Motor neuron (in vitro differentiated cells): ENCODE measurements at regions not wholly inside any gene's neighbourhood (a gene's known extent, or its start where the extent isn't known, plus 50 kb on each side); places are given as distances from the start of the nearest gene placed in this dataset.

Source experiments
- ATAC-seq, 8 experiments: fragments of 200-7000 bp; cut with Tn5 transposase; replicated peaks in 6 of 8; 2 replicates each; pipeline ENCODE4 v1.8.0; 2021; ENCODE audit warnings: mild to moderate bottlenecking in 8 of 8, moderate library complexity in 8 of 8
- H3K27ac ChIP-seq, 2 donors: fragments of 250-450 bp; sonication (Bioruptor Pico); 2 replicates each; pipeline ENCODE4 v1.9.0; 2021; ENCODE audit warnings: antibody characterized with exemption in 2 of 2, mild to moderate bottlenecking in 2 of 2, moderate library complexity in 1 of 2
- H3K4me1 ChIP-seq, 2 donors: fragments of 250-450 bp; sonication (Bioruptor Pico); replicated peaks in 1 of 2; 2 replicates each; pipeline ENCODE4 v1.6.1; 2021; ENCODE audit warnings: antibody characterized with exemption in 2 of 2, mild to moderate bottlenecking in 2 of 2, moderate library complexity in 1 of 2
- H3K4me3 ChIP-seq, 5 donors: fragments of 250-450 bp; sonication (Bioruptor Pico); 2 replicates each; pipeline ENCODE4 v1.9.0; 2021; ENCODE audit warnings: antibody characterized with exemption in 5 of 5, mild to moderate bottlenecking in 5 of 5, moderate library complexity in 4 of 5
- whole genome bisulfite sequencing, 10 experiments: fragments of 450-650 bp; shearing (Covaris generic); methylation state at CpG; one replicate each; pipeline ENCODE4 v1.0.0; 2022; 5-methylcytosine and 5-hydroxymethylcytosine counted together
- in situ Hi-C, 9 experiments: fragments of 400-800 bp; cut with MboI; loops; one replicate each; pipeline ENCODE4 v1.15.0; 2021; ENCODE audit warnings: low sequenced_read_pairs in 9 of 9, low pct_unique_long_range_greater_than_20kb in 2 of 9; ENCODE audit not compliant: unreplicated experiment in 9 of 9

GRCh38 chr18:10374195-10374594 is 80.2 kb upstream of the APCDD1 start:
- in situ Hi-C loops: no loop called here
- no peak for ATAC-seq
- WGBS, 10 experiments: 20 to 100% (median 93%) methylated on average over 2 to 7 of the region's 10 CpGs; no CpG with 5 or more reads in 4 of the 10 experiments
- H3K4me1 ChIP-seq: peaks cover 40 to 41% of the 10 kb centered on the region in 2 donors
- no peak overlapping the region for H3K4me3 ChIP-seq
- H3K27ac ChIP-seq: peak overlapping the region; percentile 5 to 30

DNA sequence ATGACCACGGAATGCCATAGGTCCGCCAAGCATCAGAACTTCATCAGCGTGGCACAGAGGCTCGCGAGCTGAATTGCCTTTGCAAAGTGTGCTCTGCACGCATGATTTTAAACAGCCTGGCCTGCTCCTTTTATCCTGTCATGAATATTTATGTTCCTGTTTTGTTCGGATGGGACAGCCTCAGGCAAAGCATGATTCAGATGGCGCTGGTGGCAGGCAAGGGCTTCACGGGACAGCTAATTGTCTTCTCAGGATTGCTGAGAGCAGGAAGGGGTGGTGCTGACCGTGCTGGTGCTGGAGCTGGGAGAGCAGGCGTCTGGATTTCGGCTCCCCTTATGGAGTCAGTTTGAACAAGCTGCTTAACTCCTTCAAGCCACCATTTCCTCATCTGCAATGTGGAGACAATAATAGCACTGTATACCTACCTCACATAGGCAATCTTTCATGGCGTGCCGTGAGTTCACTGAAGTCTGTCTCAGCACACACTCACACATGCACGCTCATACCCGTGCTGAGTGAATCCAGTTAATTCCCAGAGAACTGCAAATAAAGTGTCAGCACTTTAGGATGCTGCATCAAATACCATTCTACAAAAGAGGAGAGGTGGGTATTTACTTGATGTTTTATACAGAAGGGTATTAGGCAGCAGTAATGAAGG is 79.7 kb upstream of the APCDD1 start:
- in situ Hi-C loops: no loop called here
- ATAC-seq: peak; percentile 62 to 97 (median 94)
- WGBS, 10 experiments: 0 to 54% (median 22%) methylated on average over 1 to 9 of the region's 16 CpGs; no CpG with 5 or more reads in 3 of the 10 experiments
- peaks cover 46 to 47% of the 10 kb centered on the region in 2 donors for H3K4me1 ChIP-seq
- H3K27ac ChIP-seq: no peak overlapping the region
- H3K4me3 ChIP-seq: no peak overlapping the region

DNA sequence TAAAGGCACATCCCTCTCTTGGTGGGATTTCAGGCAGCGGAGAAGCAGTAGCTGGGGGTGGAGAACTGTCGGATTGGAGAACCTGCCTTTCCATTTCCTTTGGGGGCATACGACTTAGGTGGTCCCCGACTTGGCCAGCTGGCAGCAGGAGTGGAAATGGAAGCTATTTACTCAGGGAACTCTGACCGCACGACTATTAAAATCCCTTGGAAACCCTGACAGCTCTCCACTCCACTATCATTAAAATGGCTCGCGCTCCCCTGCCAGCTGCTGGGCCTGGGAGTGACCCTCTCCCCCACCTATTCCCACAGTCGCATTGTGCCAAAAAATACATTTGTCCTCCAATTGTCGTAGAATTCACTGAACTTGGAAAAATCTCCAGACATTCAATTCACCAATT is 77.7 kb upstream of the APCDD1 start:
- Histone ChIP-seq H3K4me1 (peaks cover 48% of the 10 kb centered on the region in 2 donors), H3K27ac (no peak overlapping the region), H3K4me3 (no peak overlapping the region)
- ATAC-seq: peak in 1 of 8 experiments; percentile 42
- WGBS, 10 experiments: 10 to 88% (median 39%) methylated on average over 1 to 10 of the region's 10 CpGs; no CpG with 5 or more reads in 2 of the 10 experiments
- in situ Hi-C loops: no loop called here

- Histone ChIP-seq H3K4me1 (peaks cover 48% of the 10 kb centered on the region in 2 donors), H3K27ac (no peak overlapping the region), H3K4me3 (no peak overlapping the region)
- in situ Hi-C loops: no loop called here
- no peak for ATAC-seq
- 22 to 100% (median 93%) methylated on average over 1 of the region's 1 CpG; no CpG with 5 or more reads in 4 of the 10 experiments for WGBS, 10 experiments
These were observed 76.5 kb upstream of the APCDD1 start for GRCh38 chr18:10377956-10378355.

DNA sequence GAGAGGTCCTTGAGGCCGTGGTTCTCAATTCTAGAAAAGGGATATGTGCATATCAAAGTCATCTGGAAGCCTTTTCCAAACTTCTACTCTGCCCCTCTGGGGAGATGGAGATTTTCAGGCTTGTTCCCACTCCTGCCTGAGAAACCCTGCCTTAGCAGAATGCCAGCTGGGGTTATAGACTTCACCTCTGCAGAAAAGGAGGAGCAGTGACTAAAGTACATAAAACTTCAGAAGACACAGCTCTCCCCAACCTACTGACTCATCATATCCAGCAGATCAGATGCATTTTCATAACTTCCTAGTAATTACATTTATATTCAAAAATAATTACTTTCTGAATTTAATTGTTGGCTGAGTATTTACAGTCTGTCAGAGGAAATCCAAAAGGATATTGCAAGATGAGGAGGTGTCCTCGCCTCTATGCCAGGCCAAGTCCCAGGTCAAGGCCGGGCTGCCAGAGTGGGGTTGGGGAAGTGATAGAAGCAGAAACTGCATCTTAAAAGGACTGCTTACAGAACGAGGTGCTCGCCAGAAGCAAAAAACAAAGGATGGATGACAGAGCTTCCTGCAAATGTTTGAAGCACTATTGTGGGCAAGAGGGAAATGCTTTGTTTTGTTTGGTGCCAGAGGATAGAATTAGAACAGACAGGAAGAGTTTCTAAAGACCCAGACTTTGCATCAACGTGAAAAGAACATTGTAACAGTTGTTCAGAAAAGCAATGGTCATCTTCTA is 75.6 kb upstream of the APCDD1 start:
- WGBS, 10 experiments: 0 to 55% (median 33%) methylated on average over 2 to 4 of the region's 6 CpGs
- in situ Hi-C loops: no loop called here
- H3K27ac ChIP-seq: no peak overlapping the region
- no peak overlapping the region for H3K4me3 ChIP-seq
- H3K4me1 ChIP-seq: peaks cover 48% of the 10 kb centered on the region in 2 donors
- peak in 3 of 8 experiments; percentile 16 to 32 (median 26) for ATAC-seq

DNA sequence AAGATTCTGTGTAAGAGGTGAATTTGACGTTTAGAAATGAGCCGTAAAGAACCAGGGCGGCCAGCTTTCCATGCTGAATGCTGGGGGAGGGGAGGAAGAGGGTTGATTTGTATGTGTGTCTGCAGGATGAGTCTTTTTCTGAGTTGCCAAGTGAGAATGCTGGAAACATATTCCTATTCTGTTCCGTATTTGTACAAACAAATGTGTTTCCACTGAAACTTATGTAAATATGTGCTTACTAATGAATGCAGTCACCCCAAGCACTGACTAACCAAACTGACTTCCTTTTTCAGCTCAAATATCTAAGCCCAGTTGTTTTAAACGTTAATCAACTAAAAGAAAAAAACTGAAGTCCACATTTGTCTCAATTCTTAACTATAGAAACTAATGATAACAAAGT is 74.9 kb upstream of the APCDD1 start:
- WGBS, 10 experiments: 0 to 100% (median 26%) methylated on average over 2 to 5 of the region's 5 CpGs; no CpG with 5 or more reads in 2 of the 10 experiments
- ATAC-seq: peak in 3 of 8 experiments; percentile 42 to 62 (median 59)
- Histone ChIP-seq H3K4me1 (peaks cover 42 to 43% of the 10 kb centered on the region in 2 donors), H3K27ac (no peak overlapping the region), H3K4me3 (no peak overlapping the region)
- in situ Hi-C loops: no loop called here

GRCh38 chr18:10381516-10381915 is 72.9 kb upstream of the APCDD1 start:
- Histone ChIP-seq H3K27ac (no peak overlapping the region), H3K4me1 (peaks cover 25 to 28% of the 10 kb centered on the region in 2 donors), H3K4me3 (no peak overlapping the region)
- no peak for ATAC-seq
- 25 to 100% (median 84%) methylated on average over 1 of the region's 1 CpG; no CpG with 5 or more reads in 4 of the 10 experiments for WGBS, 10 experiments
- in situ Hi-C loops: no loop called here

GRCh38 chr18:10381951-10382350 is 72.5 kb upstream of the APCDD1 start:
- WGBS, 10 experiments: 27 to 80% (median 47%) methylated on average over 1 to 4 of the region's 4 CpGs; no CpG with 5 or more reads in 1 of the 10 experiments
- in situ Hi-C loops: no loop called here
- ATAC-seq: peak in 2 of 8 experiments; percentile 31 to 36
- H3K27ac ChIP-seq: no peak overlapping the region
- H3K4me1 ChIP-seq: peaks cover 21 to 25% of the 10 kb centered on the region in 2 donors
- no peak overlapping the region for H3K4me3 ChIP-seq

DNA sequence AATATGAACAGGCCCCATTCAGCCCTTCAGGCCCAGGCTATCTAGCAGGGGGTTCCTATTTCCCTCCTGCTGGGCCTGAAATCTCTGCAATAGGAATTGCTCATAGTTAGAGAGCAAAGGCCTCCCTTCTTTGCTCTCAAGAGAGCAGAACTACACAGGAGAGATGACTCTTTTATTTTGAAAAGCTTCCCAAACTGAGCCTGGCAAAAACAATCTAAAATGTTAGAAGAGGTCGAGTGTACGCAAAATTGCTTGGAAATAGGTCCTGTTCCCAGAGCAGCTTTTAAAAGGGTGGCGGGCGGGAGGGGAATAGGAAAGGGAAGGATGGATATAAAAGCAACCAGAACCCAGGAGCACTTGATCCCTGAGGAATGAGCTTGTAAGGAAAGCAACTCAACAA is 68.4 kb upstream of the APCDD1 start:
- in situ Hi-C loops: no loop called here

DNA sequence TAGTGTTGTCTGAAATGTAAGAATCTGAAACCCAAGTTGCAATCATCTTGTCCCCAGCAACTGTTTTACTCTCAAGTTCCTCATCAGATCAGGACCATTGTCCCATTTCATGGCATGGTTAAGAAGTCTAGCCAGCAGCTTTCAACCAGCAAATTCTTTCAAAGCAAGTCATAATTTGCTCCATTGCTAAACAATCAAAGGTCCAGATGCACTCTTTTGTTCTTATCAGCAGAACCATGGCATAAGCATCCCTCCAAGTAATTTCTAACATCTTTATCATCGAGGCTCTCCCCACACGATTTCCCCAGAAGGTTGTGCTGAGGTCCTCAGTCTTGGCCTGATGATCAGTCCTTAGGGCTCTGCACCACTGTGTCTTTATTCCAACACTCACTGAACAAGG is 67.5 kb upstream of the APCDD1 start:
- no peak overlapping the region for H3K27ac ChIP-seq
- no peak for ATAC-seq
- H3K4me3 ChIP-seq: no peak overlapping the region
- 31 to 100% (median 87%) methylated on average over 1 to 2 of the region's 2 CpGs; no CpG with 5 or more reads in 4 of the 10 experiments for WGBS, 10 experiments
- peaks cover 0 to 3% of the 10 kb centered on the region in 2 donors for H3K4me1 ChIP-seq
- in situ Hi-C loops: no loop called here

More for the DNA sequence above, 68.4 kb upstream of the APCDD1 start:
- no peak overlapping the region for H3K4me3 ChIP-seq
- H3K4me1 ChIP-seq: peaks cover 0 to 3% of the 10 kb centered on the region in 2 donors
- H3K27ac ChIP-seq: no peak overlapping the region
- ATAC-seq: no peak
- 83 to 100% (median 84%) methylated on average over 2 to 4 of the region's 4 CpGs; no CpG with 5 or more reads in 4 of the 10 experiments for WGBS, 10 experiments

- H3K4me1 ChIP-seq: peaks cover 0 to 3% of the 10 kb centered on the region in 2 donors
- no peak for ATAC-seq
- 81 to 100% (median 96%) methylated on average over 1 to 3 of the region's 3 CpGs; no CpG with 5 or more reads in 4 of the 10 experiments for WGBS, 10 experiments
- no peak overlapping the region for H3K27ac ChIP-seq
- in situ Hi-C loops: no loop called here
- no peak overlapping the region for H3K4me3 ChIP-seq
These were observed 67.0 kb upstream of the APCDD1 start for GRCh38 chr18:10387399-10387798.

DNA sequence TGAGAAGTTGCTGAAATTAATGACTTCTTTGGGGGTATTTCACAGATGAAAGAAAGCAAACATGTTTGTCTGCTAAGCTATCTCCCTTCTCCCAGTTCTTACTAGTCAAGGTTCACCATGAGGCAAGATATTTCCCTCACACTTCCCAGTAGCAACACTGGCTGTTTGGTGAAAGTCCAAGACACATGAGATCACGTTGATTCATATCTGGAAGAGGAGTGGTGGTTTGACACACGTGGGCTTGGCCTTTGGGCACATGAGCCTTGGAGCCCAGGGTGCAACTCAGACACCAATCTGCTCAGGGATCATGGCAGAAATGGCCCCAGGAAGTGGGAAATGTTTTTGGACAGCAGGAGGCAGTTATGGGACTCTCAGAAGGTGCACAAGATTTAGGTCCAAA is 66.1 kb upstream of the APCDD1 start:
- in situ Hi-C loops: no loop called here
- Histone ChIP-seq H3K27ac (no peak overlapping the region), H3K4me3 (no peak overlapping the region), H3K4me1 (peaks cover 0 to 3% of the 10 kb centered on the region in 2 donors)
- 50 to 57% methylated on average over 1 to 2 of the region's 2 CpGs; no CpG with 5 or more reads in 8 of the 10 experiments for WGBS, 10 experiments
- no peak for ATAC-seq

- no peak for ATAC-seq
- in situ Hi-C loops: no loop called here
- H3K4me1 ChIP-seq: no peaks in the 10 kb centered on the region
- H3K27ac ChIP-seq: no peak overlapping the region
- no peak overlapping the region for H3K4me3 ChIP-seq
These were observed 62.9 kb upstream of the APCDD1 start for GRCh38 chr18:10391506-10391905.
